H1 (cell line): ENCODE measurements at regions not wholly inside any gene's neighbourhood (a gene's known extent, or its start where the extent isn't known, plus 50 kb on each side); places are given as distances from the start of the nearest gene placed in this dataset.

ENCODE experiments used
- CEBPB ChIP-seq: IDR thresholded peaks from 2 replicates; pipeline ENCODE4 v1.6.1; 2012; ENCODE audit warnings: low read depth, low read length
- CHD7 ChIP-seq: fragments of 300-600 bp; sonication (generic); IDR thresholded peaks from 2 replicates; pipeline ENCODE4 v1.7.1; 2012; ENCODE audit warnings: low read length, moderate library complexity, mild to moderate bottlenecking, inconsistent platforms; ENCODE audit not compliant: insufficient replicate concordance
- FOSL1 ChIP-seq: IDR thresholded peaks from 2 replicates; pipeline ENCODE4 v1.6.1; 2011; ENCODE audit warnings: mild to moderate bottlenecking, low read depth, low read length, moderate library complexity; ENCODE audit not compliant: insufficient read depth
- GABPA ChIP-seq: IDR thresholded peaks from 2 replicates; pipeline ENCODE4 v1.6.1; 2011; ENCODE audit warnings: mild to moderate bottlenecking, low read length, moderate library complexity, borderline replicate concordance; ENCODE audit not compliant: insufficient read depth
- GTF2F1 ChIP-seq: IDR thresholded peaks from 2 replicates; pipeline ENCODE4 v1.6.1; 2012; ENCODE audit warnings: low read depth, low read length, improper control_type of control experiment, borderline replicate concordance
- MAX ChIP-seq: IDR thresholded peaks from 2 replicates; pipeline ENCODE4 v1.6.1; 2012; ENCODE audit warnings: inconsistent platforms
- RAD21 ChIP-seq, 2 experiments: IDR thresholded peaks in 1 of 2; conservative IDR thresholded peaks in 1 of 2; 2 replicates each; pipeline ENCODE4 v1.6.1; 2011; ENCODE audit warnings: low read depth in 2 of 2, low read length in 2 of 2, improper control_type of control experiment in 1 of 2, inconsistent platforms in 1 of 2, mild to moderate bottlenecking in 1 of 2, moderate library complexity in 1 of 2
- RNF2 ChIP-seq: fragments of 200-900, 300-1000 bp; sonication (generic); IDR thresholded peaks from 2 replicates; pipeline ENCODE4 v1.7.1; 2016; ENCODE audit warnings: borderline replicate concordance, low read depth, mild to moderate bottlenecking, antibody characterized with exemption, low read length; ENCODE audit not compliant: poor library complexity, severe bottlenecking; ENCODE audit errors: missing control alignments
- SP4 ChIP-seq: IDR thresholded peaks from 2 replicates; pipeline ENCODE4 v1.6.1; 2012; ENCODE audit warnings: low read length, inconsistent platforms
- USF2 ChIP-seq: IDR thresholded peaks from 2 replicates; pipeline ENCODE4 v1.6.1; 2011; ENCODE audit warnings: low read length, improper control_type of control experiment

- TF ChIP-seq CHD7 (no peak), USF2 (no peak), MAX (no peak), GTF2F1 (no peak), RNF2 (no peak), CEBPB (no peak), GABPA (no peak), RAD21 (IDR thresholded peaks at IDR 0.05 in 1 of 2, conservative IDR thresholded peaks at IDR 0.05 in 1 of 2; ENCODE audit: low read depth in 2 of 2, low read length in 2 of 2) (no peak), FOSL1 (no peak), SP4 (no peak)
Measured at GRCh38 chr2:126288362-126288761, 367.6 kb upstream of the GYPC start (continued).
